ENCODE measurements at regions not wholly inside any gene's neighbourhood (a gene's known extent, or its start where the extent isn't known, plus 50 kb on each side); places are given as distances from the start of the nearest gene placed in this dataset.

- CTCF ChIA-PET = no interaction called here
These were observed 1156.1 kb downstream of the FAT4 start for GRCh38 chr4:126470862-126471261.

More at GRCh38 chr4:126470862-126471261, 1156.1 kb downstream of the FAT4 start:
- Histone ChIP-seq H4K20me1 (replicated peaks; ENCODE audit: control insufficient read depth, extremely low read depth, insufficient read depth, low read length) (no peaks in the 10 kb centered on the region), H3K4me2 (ENCODE audit: insufficient read depth, low read length) (peak overlapping the region; percentile 42), H3K27me3 (ENCODE audit: control insufficient read depth in 2 of 2, insufficient read depth in 2 of 2, low read length in 2 of 2) (no peaks in the 10 kb centered on the region), H3K36me3 (ENCODE audit: control insufficient read depth in 2 of 2, extremely low read depth in 1 of 2, insufficient read depth in 2 of 2, low read length in 2 of 2) (no peaks in the 10 kb centered on the region), H3K9me3 (replicated peaks; ENCODE audit: control insufficient read depth, insufficient read depth, low read length) (no peaks in the 10 kb centered on the region), H3K9ac (replicated peaks; ENCODE audit: extremely low read depth, insufficient read depth, low read length) (no peak overlapping the region), H3K9me1 (replicated peaks; ENCODE audit: control insufficient read depth, extremely low read depth, insufficient read depth, low read length) (no peaks in the 10 kb centered on the region), H3K4me1 (ENCODE audit: control insufficient read depth, extremely low read depth, insufficient read depth, low read length) (peaks cover 2% of the 10 kb centered on the region), H3K79me2 (ENCODE audit: control insufficient read depth, insufficient read depth, low read length) (no peaks in the 10 kb centered on the region), H2AFZ (ENCODE audit: low read depth, low read length) (no peak overlapping the region), H3K4me3 (replicated peaks in 1 of 3; ENCODE audit: insufficient read depth in 1 of 3, low read depth in 1 of 3, low read length in 3 of 3) (no peak overlapping the region), H3K27ac (ENCODE audit: insufficient read depth, low read depth, low read length) (peak overlapping the region; percentile 29)
- dilution Hi-C loops (cut with MboI; ENCODE audit: extremely low pct_ligation_motif_present, low sequenced_read_pairs) (no loop called here), intact Hi-C loops (cut with micrococcal nuclease) (no loop called here)
- DNase-seq (ENCODE audit: low read depth, low spot score) = peak; percentile 61
- TF ChIP-seq FOS (IDR thresholded peaks at IDR 0.05; ENCODE audit: borderline replicate concordance, insufficient read depth, low read length) (peak; percentile 66), MYC (IDR thresholded peaks at IDR 0.05; ENCODE audit: low read depth, low read length) (no peak), GATA2 (IDR thresholded peaks at IDR 0.05; ENCODE audit: insufficient read depth, insufficient read length, low read depth, low read length) (peak; percentile 37), POLR2A (IDR thresholded peaks at IDR 0.05; ENCODE audit: low read depth, low read length) (no peak), CTCF (IDR thresholded peaks at IDR 0.05; ENCODE audit: extremely low read depth in 1 of 2, insufficient read depth in 1 of 2, low read depth in 1 of 2, low read length in 2 of 2) (no peak), POLR2AphosphoS5 (IDR thresholded peaks at IDR 0.05; ENCODE audit: insufficient read depth, low read depth, low read length) (peak; percentile 31), EZH2 (IDR thresholded peaks at IDR 0.05; ENCODE audit: borderline replicate concordance, low read depth, low read length, severe bottlenecking) (no peak), JUN (IDR thresholded peaks at IDR 0.05; ENCODE audit: borderline replicate concordance, insufficient read depth, insufficient read length, low read depth) (peak; percentile 5)
- TF ChIP-seq, protein P1, sequence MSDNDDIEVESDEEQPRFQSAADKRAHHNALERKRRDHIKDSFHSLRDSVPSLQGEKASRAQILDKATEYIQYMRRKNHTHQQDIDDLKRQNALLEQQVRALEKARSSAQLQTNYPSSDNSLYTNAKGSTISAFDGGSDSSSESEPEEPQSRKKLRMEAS (IDR thresholded peaks at IDR 0.05; ENCODE audit: insufficient read depth, insufficient read length) = no peak
- POLR2A ChIA-PET = no interaction called here
- FAIRE-seq = peak; percentile 78
- BruUV-seq (replicated peaks) = no TSS peak
